ENCODE measurements at regions not wholly inside any gene's neighbourhood (a gene's known extent, or its start where the extent isn't known, plus 50 kb on each side); places are given as distances from the start of the nearest gene placed in this dataset.

DNA sequence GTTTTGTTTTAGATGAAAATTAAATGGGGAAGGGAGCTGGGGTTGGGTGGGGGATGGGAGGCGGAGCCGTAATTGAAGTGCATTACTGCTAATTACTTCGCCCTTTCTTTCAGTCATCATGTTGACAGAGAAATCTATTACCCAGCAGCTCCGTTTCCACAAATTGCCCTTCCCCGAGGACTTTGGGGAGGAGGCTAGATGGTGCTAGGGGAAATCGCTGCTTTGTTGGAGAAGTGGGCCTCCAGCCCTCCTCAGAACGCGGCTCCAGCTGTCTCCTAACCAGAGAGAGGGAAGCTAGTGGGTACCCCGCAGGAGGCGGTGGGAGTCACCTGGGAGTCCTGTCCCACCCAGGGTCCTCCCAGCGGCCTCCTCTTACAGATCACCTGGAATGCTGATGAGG, 130.9 kb upstream of the MYCN start:
- TF ChIP-seq, protein P1, sequence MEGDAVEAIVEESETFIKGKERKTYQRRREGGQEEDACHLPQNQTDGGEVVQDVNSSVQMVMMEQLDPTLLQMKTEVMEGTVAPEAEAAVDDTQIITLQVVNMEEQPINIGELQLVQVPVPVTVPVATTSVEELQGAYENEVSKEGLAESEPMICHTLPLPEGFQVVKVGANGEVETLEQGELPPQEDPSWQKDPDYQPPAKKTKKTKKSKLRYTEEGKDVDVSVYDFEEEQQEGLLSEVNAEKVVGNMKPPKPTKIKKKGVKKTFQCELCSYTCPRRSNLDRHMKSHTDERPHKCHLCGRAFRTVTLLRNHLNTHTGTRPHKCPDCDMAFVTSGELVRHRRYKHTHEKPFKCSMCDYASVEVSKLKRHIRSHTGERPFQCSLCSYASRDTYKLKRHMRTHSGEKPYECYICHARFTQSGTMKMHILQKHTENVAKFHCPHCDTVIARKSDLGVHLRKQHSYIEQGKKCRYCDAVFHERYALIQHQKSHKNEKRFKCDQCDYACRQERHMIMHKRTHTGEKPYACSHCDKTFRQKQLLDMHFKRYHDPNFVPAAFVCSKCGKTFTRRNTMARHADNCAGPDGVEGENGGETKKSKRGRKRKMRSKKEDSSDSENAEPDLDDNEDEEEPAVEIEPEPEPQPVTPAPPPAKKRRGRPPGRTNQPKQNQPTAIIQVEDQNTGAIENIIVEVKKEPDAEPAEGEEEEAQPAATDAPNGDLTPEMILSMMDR (IDR thresholded peaks at IDR 0.05) = no peak
- no peak for TF ChIP-seq POLR2A (IDR thresholded peaks at IDR 0.05)

Measured in sigmoid colon (tissue), 3 donors.